H1 (cell line): ENCODE measurements at regions not wholly inside any gene's neighbourhood (a gene's known extent, or its start where the extent isn't known, plus 50 kb on each side); places are given as distances from the start of the nearest gene placed in this dataset.

Experiments used
- ASH2L ChIP-seq: fragments of 200-600, 300-600 bp; sonication (generic); IDR thresholded peaks from one replicate; pipeline ENCODE4 v1.7.1; 2017; ENCODE audit warnings: low read length
- GABPA ChIP-seq: IDR thresholded peaks from 2 replicates; pipeline ENCODE4 v1.6.1; 2011; ENCODE audit warnings: mild to moderate bottlenecking, low read length, moderate library complexity, borderline replicate concordance; ENCODE audit not compliant: insufficient read depth
- RAD21 ChIP-seq, 2 experiments: IDR thresholded peaks in 1 of 2; conservative IDR thresholded peaks in 1 of 2; 2 replicates each; pipeline ENCODE4 v1.6.1; 2011; ENCODE audit warnings: low read depth in 2 of 2, low read length in 2 of 2, improper control_type of control experiment in 1 of 2, inconsistent platforms in 1 of 2, mild to moderate bottlenecking in 1 of 2, moderate library complexity in 1 of 2
- RFX5 ChIP-seq: IDR thresholded peaks from 2 replicates; pipeline ENCODE4 v1.6.1; 2011; ENCODE audit warnings: low read depth, low read length, improper control_type of control experiment, borderline replicate concordance
- SIN3A ChIP-seq, 2 experiments: IDR thresholded peaks in 1 of 2; conservative IDR thresholded peaks in 1 of 2; 2 replicates each; pipeline ENCODE4 v1.6.1; 2011 to 2012; ENCODE audit warnings: low read length in 2 of 2, improper control_type of control experiment in 1 of 2, low read depth in 1 of 2, mild to moderate bottlenecking in 1 of 2
- TF ChIP-seq, protein P1 (sequence below): fragments of 300-600 bp; sonication (generic); IDR thresholded peaks from 2 replicates; pipeline ENCODE4 v1.7.1; 2012; ENCODE audit warnings: low read length, moderate library complexity, mild to moderate bottlenecking, inconsistent platforms; ENCODE audit not compliant: insufficient replicate concordance
- TF ChIP-seq, protein P2 (sequence below): IDR thresholded peaks from 2 replicates; pipeline ENCODE4 v1.6.1; 2012; ENCODE audit warnings: low read length, inconsistent platforms

DNA sequence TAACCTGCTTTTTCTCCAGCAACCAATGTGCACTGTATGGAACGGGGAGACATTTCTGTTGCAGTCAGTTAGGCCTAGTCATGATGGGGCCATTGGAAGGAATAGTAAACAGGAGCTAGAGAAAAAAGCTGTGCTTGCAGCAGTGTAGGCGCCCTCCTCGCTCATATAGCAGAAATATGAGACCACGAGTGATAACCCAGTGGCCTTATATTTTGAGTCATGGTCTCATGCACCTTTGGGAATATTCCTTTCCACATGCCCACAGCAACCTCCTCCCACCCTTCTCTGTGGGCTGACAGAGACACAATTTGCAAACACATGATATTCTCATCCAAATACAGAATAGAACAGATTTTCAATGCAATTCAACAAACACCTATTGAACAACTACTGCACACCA, 248.9 kb upstream of the CITED2 start (continued):
- TF ChIP-seq, protein P1, sequence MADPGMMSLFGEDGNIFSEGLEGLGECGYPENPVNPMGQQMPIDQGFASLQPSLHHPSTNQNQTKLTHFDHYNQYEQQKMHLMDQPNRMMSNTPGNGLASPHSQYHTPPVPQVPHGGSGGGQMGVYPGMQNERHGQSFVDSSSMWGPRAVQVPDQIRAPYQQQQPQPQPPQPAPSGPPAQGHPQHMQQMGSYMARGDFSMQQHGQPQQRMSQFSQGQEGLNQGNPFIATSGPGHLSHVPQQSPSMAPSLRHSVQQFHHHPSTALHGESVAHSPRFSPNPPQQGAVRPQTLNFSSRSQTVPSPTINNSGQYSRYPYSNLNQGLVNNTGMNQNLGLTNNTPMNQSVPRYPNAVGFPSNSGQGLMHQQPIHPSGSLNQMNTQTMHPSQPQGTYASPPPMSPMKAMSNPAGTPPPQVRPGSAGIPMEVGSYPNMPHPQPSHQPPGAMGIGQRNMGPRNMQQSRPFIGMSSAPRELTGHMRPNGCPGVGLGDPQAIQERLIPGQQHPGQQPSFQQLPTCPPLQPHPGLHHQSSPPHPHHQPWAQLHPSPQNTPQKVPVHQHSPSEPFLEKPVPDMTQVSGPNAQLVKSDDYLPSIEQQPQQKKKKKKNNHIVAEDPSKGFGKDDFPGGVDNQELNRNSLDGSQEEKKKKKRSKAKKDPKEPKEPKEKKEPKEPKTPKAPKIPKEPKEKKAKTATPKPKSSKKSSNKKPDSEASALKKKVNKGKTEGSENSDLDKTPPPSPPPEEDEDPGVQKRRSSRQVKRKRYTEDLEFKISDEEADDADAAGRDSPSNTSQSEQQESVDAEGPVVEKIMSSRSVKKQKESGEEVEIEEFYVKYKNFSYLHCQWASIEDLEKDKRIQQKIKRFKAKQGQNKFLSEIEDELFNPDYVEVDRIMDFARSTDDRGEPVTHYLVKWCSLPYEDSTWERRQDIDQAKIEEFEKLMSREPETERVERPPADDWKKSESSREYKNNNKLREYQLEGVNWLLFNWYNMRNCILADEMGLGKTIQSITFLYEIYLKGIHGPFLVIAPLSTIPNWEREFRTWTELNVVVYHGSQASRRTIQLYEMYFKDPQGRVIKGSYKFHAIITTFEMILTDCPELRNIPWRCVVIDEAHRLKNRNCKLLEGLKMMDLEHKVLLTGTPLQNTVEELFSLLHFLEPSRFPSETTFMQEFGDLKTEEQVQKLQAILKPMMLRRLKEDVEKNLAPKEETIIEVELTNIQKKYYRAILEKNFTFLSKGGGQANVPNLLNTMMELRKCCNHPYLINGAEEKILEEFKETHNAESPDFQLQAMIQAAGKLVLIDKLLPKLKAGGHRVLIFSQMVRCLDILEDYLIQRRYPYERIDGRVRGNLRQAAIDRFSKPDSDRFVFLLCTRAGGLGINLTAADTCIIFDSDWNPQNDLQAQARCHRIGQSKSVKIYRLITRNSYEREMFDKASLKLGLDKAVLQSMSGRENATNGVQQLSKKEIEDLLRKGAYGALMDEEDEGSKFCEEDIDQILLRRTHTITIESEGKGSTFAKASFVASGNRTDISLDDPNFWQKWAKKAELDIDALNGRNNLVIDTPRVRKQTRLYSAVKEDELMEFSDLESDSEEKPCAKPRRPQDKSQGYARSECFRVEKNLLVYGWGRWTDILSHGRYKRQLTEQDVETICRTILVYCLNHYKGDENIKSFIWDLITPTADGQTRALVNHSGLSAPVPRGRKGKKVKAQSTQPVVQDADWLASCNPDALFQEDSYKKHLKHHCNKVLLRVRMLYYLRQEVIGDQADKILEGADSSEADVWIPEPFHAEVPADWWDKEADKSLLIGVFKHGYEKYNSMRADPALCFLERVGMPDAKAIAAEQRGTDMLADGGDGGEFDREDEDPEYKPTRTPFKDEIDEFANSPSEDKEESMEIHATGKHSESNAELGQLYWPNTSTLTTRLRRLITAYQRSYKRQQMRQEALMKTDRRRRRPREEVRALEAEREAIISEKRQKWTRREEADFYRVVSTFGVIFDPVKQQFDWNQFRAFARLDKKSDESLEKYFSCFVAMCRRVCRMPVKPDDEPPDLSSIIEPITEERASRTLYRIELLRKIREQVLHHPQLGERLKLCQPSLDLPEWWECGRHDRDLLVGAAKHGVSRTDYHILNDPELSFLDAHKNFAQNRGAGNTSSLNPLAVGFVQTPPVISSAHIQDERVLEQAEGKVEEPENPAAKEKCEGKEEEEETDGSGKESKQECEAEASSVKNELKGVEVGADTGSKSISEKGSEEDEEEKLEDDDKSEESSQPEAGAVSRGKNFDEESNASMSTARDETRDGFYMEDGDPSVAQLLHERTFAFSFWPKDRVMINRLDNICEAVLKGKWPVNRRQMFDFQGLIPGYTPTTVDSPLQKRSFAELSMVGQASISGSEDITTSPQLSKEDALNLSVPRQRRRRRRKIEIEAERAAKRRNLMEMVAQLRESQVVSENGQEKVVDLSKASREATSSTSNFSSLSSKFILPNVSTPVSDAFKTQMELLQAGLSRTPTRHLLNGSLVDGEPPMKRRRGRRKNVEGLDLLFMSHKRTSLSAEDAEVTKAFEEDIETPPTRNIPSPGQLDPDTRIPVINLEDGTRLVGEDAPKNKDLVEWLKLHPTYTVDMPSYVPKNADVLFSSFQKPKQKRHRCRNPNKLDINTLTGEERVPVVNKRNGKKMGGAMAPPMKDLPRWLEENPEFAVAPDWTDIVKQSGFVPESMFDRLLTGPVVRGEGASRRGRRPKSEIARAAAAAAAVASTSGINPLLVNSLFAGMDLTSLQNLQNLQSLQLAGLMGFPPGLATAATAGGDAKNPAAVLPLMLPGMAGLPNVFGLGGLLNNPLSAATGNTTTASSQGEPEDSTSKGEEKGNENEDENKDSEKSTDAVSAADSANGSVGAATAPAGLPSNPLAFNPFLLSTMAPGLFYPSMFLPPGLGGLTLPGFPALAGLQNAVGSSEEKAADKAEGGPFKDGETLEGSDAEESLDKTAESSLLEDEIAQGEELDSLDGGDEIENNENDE = no peak
- TF ChIP-seq GABPA (no peak), SIN3A (conservative IDR thresholded peaks at IDR 0.05 in 1 of 2, IDR thresholded peaks at IDR 0.05 in 1 of 2; ENCODE audit: low read depth in 1 of 2, low read length in 2 of 2) (no peak), RAD21 (IDR thresholded peaks at IDR 0.05 in 1 of 2, conservative IDR thresholded peaks at IDR 0.05 in 1 of 2; ENCODE audit: low read depth in 2 of 2, low read length in 2 of 2) (no peak), ASH2L (no peak), RFX5 (no peak)
- TF ChIP-seq, protein P2, sequence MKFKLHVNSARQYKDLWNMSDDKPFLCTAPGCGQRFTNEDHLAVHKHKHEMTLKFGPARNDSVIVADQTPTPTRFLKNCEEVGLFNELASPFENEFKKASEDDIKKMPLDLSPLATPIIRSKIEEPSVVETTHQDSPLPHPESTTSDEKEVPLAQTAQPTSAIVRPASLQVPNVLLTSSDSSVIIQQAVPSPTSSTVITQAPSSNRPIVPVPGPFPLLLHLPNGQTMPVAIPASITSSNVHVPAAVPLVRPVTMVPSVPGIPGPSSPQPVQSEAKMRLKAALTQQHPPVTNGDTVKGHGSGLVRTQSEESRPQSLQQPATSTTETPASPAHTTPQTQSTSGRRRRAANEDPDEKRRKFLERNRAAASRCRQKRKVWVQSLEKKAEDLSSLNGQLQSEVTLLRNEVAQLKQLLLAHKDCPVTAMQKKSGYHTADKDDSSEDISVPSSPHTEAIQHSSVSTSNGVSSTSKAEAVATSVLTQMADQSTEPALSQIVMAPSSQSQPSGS = no peak
